CD8-positive, alpha-beta memory T cell (primary cell): ENCODE measurements at regions not wholly inside any gene's neighbourhood (a gene's known extent, or its start where the extent isn't known, plus 50 kb on each side); places are given as distances from the start of the nearest gene placed in this dataset.

Experiments used
- CTCF ChIA-PET: fragments of 350-600 bp; sonication (Branson Sonifier 250); formaldehyde crosslinking; loops from one replicate; lab custom pipeline; 2021; ENCODE audit warnings: antibody characterized with exemption; lab: Charles Lee
- POLR2A ChIA-PET: fragments of 350-600 bp; sonication (Branson Sonifier 250); formaldehyde crosslinking; loops from one replicate; lab custom pipeline; 2021; ENCODE audit warnings: antibody characterized with exemption; lab: Charles Lee
- DNase-seq, 5 donors: peaks; one replicate each; pipeline versions ENCODE4 v3.0.0 to v3.0.0-alpha.2; 2020 to 2022; ENCODE audit warnings: mixed read lengths in 1 of 5
- H3K27ac ChIP-seq: one replicate; pipeline ENCODE4 v1.7.0; 2013; ENCODE audit warnings: low read depth, mild to moderate bottlenecking, low read length, moderate library complexity
- H3K27me3 ChIP-seq: 2 replicates; pipeline ENCODE4 v1.7.0; 2013; ENCODE audit warnings: low read length, mild to moderate bottlenecking; ENCODE audit not compliant: insufficient read depth, poor library complexity, severe bottlenecking
- H3K36me3 ChIP-seq: 2 replicates; pipeline ENCODE4 v1.7.0; 2013; ENCODE audit warnings: mild to moderate bottlenecking, low read length, moderate library complexity; ENCODE audit not compliant: insufficient read depth
- H3K4me1 ChIP-seq: 2 replicates; pipeline ENCODE4 v1.7.0; 2013; ENCODE audit warnings: mild to moderate bottlenecking, low read length, moderate library complexity; ENCODE audit not compliant: insufficient read depth
- H3K4me3 ChIP-seq: 2 replicates; pipeline ENCODE4 v1.7.0; 2013; ENCODE audit warnings: mild to moderate bottlenecking, low read length
- H3K9me3 ChIP-seq: 2 replicates; pipeline ENCODE4 v1.7.0; 2013; ENCODE audit warnings: mild to moderate bottlenecking, low read length
- H3K27ac Mint-ChIP-seq, 8 donors: one replicate each; pipeline ENCODE4 v1.8.0; 2020 to 2021; ENCODE audit warnings: mixed read lengths in 8 of 8, mild to moderate bottlenecking in 6 of 8, inconsistent platforms in 3 of 8, moderate library complexity in 3 of 8
- H3K27me3 Mint-ChIP-seq, 2 donors: one replicate each; pipeline ENCODE4 v1.8.0; 2020 to 2021; ENCODE audit warnings: mixed read lengths in 2 of 2, mild to moderate bottlenecking in 1 of 2, moderate library complexity in 1 of 2
- H3K36me3 Mint-ChIP-seq, 3 donors: one replicate each; pipeline ENCODE4 v1.8.0; 2020 to 2021; ENCODE audit warnings: mixed read lengths in 3 of 3, inconsistent platforms in 1 of 3, mild to moderate bottlenecking in 1 of 3
- H3K4me1 Mint-ChIP-seq, 3 donors: one replicate each; pipeline ENCODE4 v1.8.0; 2020 to 2021; ENCODE audit warnings: mixed read lengths in 3 of 3, inconsistent platforms in 1 of 3, mild to moderate bottlenecking in 1 of 3
- H3K4me3 Mint-ChIP-seq, 7 donors: one replicate each; pipeline ENCODE4 v1.8.0; 2020 to 2021; ENCODE audit warnings: mixed read lengths in 7 of 7, mild to moderate bottlenecking in 6 of 7, moderate library complexity in 4 of 7, inconsistent platforms in 2 of 7
- H3K9me3 Mint-ChIP-seq, 5 donors: one replicate each; pipeline ENCODE4 v1.8.0; 2020 to 2022; ENCODE audit warnings: mixed read lengths in 5 of 5, mild to moderate bottlenecking in 3 of 5, moderate library complexity in 2 of 5, inconsistent platforms in 1 of 5

DNA sequence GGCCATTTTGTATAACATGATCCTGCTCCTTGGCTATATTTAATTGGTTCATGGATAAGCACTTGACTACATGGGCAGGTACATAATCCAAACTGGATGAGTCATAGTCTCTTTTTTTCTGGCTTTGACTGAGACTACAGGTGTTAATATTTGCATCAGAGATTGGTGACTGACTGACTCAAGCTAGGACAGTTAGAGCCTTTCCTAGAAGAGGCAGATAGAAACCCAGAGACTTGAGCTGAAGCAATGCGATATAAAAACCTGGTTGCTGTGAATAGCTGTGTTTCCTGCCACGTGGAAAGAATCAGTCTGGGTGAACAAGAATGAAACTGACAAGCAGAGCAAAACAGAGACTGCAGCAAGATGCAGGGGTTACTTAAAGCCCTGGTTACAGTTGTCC is 81.0 kb downstream of the SAMD9 start:
- Mint-ChIP-seq H3K27me3 (no peaks in the 10 kb centered on the region), H3K9me3 (peaks cover 0 to 8% (median 5%) of the 10 kb centered on the region in 5 donors), H3K4me1 (peaks cover 11 to 18% (median 12%) of the 10 kb centered on the region in 3 donors), H3K36me3 (peaks cover 0 to 9% (median 0%) of the 10 kb centered on the region in 3 donors), H3K4me3 (peak overlapping the region in 1 of 7 donors; percentile 4), H3K27ac (peak overlapping the region in 3 of 8 donors; percentile 22 to 89 (median 43))
- Histone ChIP-seq H3K27me3 (no peaks in the 10 kb centered on the region), H3K36me3 (no peaks in the 10 kb centered on the region), H3K4me1 (no peaks in the 10 kb centered on the region), H3K9me3 (no peaks in the 10 kb centered on the region), H3K27ac (no peak overlapping the region), H3K4me3 (no peak overlapping the region)
- no peak for DNase-seq
- ChIA-PET POLR2A (no interaction called here), CTCF (no interaction called here)

DNA sequence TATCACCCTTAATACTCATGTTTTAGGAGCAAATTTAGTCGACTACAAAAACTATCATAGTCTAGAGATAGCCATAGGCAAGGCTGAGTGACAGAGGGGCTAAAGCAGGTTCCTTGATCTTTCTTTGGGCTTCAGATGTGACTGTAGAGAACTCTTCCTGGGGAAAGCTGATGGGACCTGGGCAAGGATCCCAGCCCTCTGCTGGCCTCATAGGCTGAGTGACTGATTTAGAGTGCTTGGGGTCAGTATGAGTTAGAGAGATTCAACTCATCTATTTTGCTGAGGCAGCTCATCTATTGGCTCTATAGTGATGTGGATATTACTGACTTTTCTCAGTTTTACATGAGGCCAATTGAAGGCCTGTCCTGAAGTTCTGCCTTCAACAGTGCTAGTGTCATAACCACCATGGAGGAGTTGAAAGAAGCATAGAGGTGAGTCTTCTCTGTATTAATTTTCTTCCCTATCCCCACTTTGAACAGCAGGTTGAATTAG is 81.6 kb downstream of the SAMD9 start:
- Histone ChIP-seq H3K27me3 (no peaks in the 10 kb centered on the region), H3K4me1 (no peaks in the 10 kb centered on the region), H3K27ac (no peak overlapping the region), H3K9me3 (no peaks in the 10 kb centered on the region), H3K4me3 (no peak overlapping the region), H3K36me3 (no peaks in the 10 kb centered on the region)
- peaks cover 0 to 12% (median 6%) of the 10 kb centered on the region in 5 donors for H3K9me3 Mint-ChIP-seq
- POLR2A ChIA-PET, result no interaction called here
- H3K4me1 Mint-ChIP-seq, result peaks cover 11 to 18% (median 12%) of the 10 kb centered on the region in 3 donors
- CTCF ChIA-PET, result no interaction called here
- no peaks in the 10 kb centered on the region for H3K27me3 Mint-ChIP-seq
- H3K4me3 Mint-ChIP-seq, result no peak overlapping the region
- peak overlapping the region in 2 of 8 donors; percentile 36 to 89 for H3K27ac Mint-ChIP-seq
- DNase-seq, result no peak
- H3K36me3 Mint-ChIP-seq, result peaks cover 0 to 13% (median 0%) of the 10 kb centered on the region in 3 donors

DNA sequence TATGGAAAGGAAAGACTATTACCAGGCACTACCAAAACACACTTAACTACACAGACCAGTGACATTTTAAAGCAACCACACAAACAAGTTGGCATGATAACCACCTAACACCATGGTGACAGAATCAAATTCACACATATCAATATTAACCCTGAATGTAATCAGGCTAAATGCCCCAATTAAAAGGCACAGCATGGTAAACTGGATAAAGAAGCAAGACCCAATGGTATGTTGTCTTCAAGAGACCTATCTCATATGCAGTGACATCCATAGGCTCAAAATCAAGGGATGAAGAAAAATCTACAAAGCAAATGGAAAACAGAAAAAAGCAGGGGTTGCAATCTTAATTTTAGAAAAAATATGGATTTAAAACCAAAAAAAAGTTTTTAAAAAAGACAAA is 86.0 kb downstream of the SAMD9 start:
- ChIA-PET CTCF (no interaction called here), POLR2A (no interaction called here)
- H3K4me3 ChIP-seq, result no peak overlapping the region
- Mint-ChIP-seq H3K27me3 (peaks cover 9 to 11% of the 10 kb centered on the region in 2 donors), H3K9me3 (peaks cover 7 to 22% (median 11%) of the 10 kb centered on the region in 5 donors), H3K4me3 (no peak overlapping the region), H3K27ac (no peak overlapping the region), H3K4me1 (peaks cover 5 to 7% (median 6%) of the 10 kb centered on the region in 3 donors), H3K36me3 (peaks cover 2 to 24% (median 2%) of the 10 kb centered on the region in 3 donors)
- H3K36me3 ChIP-seq, result no peaks in the 10 kb centered on the region
- no peaks in the 10 kb centered on the region for H3K4me1 ChIP-seq
- no peak overlapping the region for H3K27ac ChIP-seq
- no peaks in the 10 kb centered on the region for H3K27me3 ChIP-seq
- H3K9me3 ChIP-seq, result no peaks in the 10 kb centered on the region
- no peak for DNase-seq

DNA sequence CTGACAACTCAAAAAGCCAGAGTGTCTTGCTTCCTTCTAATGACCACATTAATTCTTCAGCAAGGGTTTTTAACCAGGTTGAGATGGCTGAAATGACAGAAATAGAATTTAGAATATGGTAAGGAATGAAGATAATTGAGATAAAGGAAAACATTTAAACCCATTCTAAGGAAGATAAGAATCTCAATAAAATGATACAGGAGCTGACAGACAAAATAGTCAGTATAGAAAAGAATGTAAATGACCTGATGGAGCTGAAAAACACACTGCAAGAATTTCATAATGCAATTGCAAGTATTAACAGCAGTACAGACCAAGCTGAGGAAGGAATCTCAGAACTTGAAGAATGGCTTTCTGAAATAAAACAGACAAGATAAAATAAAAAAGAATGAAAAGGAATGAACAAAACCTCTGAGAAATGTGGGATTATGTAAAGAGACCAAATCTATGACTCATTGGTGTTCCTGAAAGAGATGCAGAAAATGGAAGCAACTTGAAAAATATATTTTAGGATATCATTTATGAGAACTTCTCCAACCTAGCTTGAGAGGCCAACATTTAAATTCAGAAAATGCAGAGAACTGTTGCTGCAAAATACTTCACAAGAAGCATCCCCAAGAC is 87.1 kb downstream of the SAMD9 start:
- Histone ChIP-seq H3K27ac (no peak overlapping the region), H3K4me3 (no peak overlapping the region), H3K9me3 (no peaks in the 10 kb centered on the region), H3K27me3 (no peaks in the 10 kb centered on the region), H3K36me3 (no peaks in the 10 kb centered on the region), H3K4me1 (no peaks in the 10 kb centered on the region)
- ChIA-PET POLR2A (no interaction called here), CTCF (no interaction called here)
- no peak overlapping the region for H3K27ac Mint-ChIP-seq
- H3K4me3 Mint-ChIP-seq, result no peak overlapping the region
- H3K36me3 Mint-ChIP-seq, result peaks cover 2 to 24% (median 2%) of the 10 kb centered on the region in 3 donors
- no peak for DNase-seq
- H3K4me1 Mint-ChIP-seq, result no peaks in the 10 kb centered on the region
- peaks cover 9 to 14% of the 10 kb centered on the region in 2 donors for H3K27me3 Mint-ChIP-seq
- peaks cover 7 to 22% (median 11%) of the 10 kb centered on the region in 5 donors for H3K9me3 Mint-ChIP-seq

DNA sequence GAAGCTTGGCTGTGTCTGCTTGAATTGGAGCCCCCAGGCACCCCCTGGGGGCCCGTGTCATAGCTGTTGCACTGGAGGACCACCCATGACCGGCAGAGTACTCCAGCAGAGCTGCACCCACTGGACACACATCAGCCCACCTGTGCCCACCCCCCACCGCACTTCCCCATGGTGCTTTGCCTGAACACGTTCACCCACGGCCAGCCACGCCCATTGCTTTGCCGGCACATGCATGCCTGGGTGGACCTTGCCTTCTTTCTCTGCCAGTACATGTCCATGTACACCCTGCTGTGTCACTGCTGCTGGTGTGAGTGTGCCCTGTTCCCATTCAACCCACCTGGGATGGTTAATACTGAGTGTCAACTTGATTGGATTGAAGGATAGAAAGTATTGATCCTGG is 88.7 kb downstream of the SAMD9 start:
- no peaks in the 10 kb centered on the region for H3K9me3 ChIP-seq
- no peak overlapping the region for H3K4me3 ChIP-seq
- no peaks in the 10 kb centered on the region for H3K27me3 ChIP-seq
- Mint-ChIP-seq H3K4me1 (no peaks in the 10 kb centered on the region), H3K4me3 (no peak overlapping the region), H3K27ac (no peak overlapping the region), H3K9me3 (peaks cover 7 to 22% (median 11%) of the 10 kb centered on the region in 5 donors), H3K36me3 (peaks cover 2 to 24% (median 2%) of the 10 kb centered on the region in 3 donors), H3K27me3 (peaks cover 9 to 15% of the 10 kb centered on the region in 2 donors)
- POLR2A ChIA-PET, result no interaction called here
- CTCF ChIA-PET, result no interaction called here
- no peaks in the 10 kb centered on the region for H3K36me3 ChIP-seq
- H3K27ac ChIP-seq, result no peak overlapping the region
- no peak for DNase-seq
- H3K4me1 ChIP-seq, result no peaks in the 10 kb centered on the region

DNA sequence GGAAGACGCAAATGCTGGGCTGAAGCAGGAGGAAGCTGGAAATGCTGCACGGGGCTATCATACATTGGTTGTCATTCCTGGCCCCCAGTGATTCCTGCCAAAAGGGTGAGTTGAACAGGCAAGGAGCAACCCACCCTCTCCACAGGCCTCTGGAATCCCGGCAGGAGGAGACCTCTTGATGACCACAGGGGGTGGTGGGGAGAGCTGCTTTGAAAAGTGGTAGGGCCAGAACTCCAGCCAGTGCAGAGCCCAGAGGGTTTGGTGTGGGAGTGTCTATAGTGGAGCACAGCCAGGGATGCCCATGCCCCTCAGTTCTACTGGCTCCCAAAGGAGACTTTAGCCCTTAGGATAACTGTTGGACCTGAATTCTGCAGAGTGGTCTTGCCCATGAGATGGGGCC is 89.2 kb downstream of the SAMD9 start:
- H3K36me3 Mint-ChIP-seq, result peaks cover 2 to 24% (median 2%) of the 10 kb centered on the region in 3 donors
- H3K27ac ChIP-seq, result no peak overlapping the region
- POLR2A ChIA-PET, result no interaction called here

DNA sequence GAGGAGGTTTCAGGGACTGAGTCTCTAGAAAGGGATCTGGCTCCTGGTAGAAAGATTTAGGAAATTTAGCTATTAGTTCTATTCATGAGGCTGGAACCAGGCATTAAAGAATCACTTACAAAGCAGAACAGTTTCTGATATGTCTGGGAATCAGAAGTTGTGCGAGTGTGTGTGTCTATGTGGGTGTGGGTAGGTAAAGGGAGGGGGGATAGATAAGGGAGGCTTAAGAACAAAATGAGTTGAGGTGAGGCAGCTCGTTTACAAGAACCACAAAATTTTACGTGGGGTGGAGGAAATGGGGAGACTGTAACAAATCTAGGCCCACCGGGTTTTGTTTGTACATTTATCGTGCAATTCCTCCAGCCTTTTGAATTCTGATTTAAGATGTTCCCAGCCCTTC is 90.7 kb downstream of the SAMD9 start:
- no peak for DNase-seq
- no peak overlapping the region for H3K27ac Mint-ChIP-seq
- H3K27ac ChIP-seq, result no peak overlapping the region
- peaks cover 2 to 18% (median 2%) of the 10 kb centered on the region in 3 donors for H3K36me3 Mint-ChIP-seq
- no peaks in the 10 kb centered on the region for H3K9me3 ChIP-seq
- CTCF ChIA-PET, result no interaction called here
- peaks cover 9 to 17% of the 10 kb centered on the region in 2 donors for H3K27me3 Mint-ChIP-seq
- no peak overlapping the region for H3K4me3 Mint-ChIP-seq
- H3K27me3 ChIP-seq, result no peaks in the 10 kb centered on the region
- peaks cover 7 to 17% (median 11%) of the 10 kb centered on the region in 5 donors for H3K9me3 Mint-ChIP-seq
- no peaks in the 10 kb centered on the region for H3K36me3 ChIP-seq
- POLR2A ChIA-PET, result no interaction called here
- no peaks in the 10 kb centered on the region for H3K4me1 Mint-ChIP-seq
- no peak overlapping the region for H3K4me3 ChIP-seq
- no peaks in the 10 kb centered on the region for H3K4me1 ChIP-seq

More for the DNA sequence above, 89.2 kb downstream of the SAMD9 start:
- Mint-ChIP-seq H3K27me3 (peaks cover 9 to 15% of the 10 kb centered on the region in 2 donors), H3K4me1 (no peaks in the 10 kb centered on the region), H3K9me3 (peaks cover 7 to 22% (median 11%) of the 10 kb centered on the region in 5 donors), H3K27ac (no peak overlapping the region), H3K4me3 (no peak overlapping the region)
- no peak overlapping the region for H3K4me3 ChIP-seq
- no peaks in the 10 kb centered on the region for H3K9me3 ChIP-seq
- H3K27me3 ChIP-seq, result no peaks in the 10 kb centered on the region
- CTCF ChIA-PET, result no interaction called here
- no peak for DNase-seq
- no peaks in the 10 kb centered on the region for H3K36me3 ChIP-seq
- no peaks in the 10 kb centered on the region for H3K4me1 ChIP-seq

DNA sequence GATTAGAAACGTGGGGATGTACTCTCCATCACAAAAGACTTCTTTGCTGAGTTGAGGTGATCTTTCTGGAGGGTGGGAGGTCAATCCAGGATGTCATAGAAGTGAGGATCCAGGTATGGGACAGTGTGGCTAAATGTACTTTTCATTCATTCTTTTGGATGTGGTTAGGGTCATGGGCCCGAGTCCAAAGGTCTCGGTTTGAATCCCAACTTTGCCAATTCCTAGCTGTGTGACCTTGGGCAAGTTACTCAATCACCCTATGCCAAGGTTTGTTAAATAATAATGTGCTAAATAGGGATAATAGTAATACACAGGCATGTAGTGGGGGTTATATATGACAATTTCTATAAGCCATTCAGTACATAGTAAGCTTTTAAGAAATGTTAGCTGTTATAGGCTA is 91.4 kb downstream of the SAMD9 start:
- Histone ChIP-seq H3K36me3 (no peaks in the 10 kb centered on the region), H3K27ac (no peak overlapping the region), H3K4me1 (no peaks in the 10 kb centered on the region), H3K9me3 (no peaks in the 10 kb centered on the region), H3K4me3 (no peak overlapping the region), H3K27me3 (no peaks in the 10 kb centered on the region)
- Mint-ChIP-seq H3K27ac (no peak overlapping the region), H3K36me3 (peaks cover 2 to 11% (median 2%) of the 10 kb centered on the region in 3 donors), H3K4me1 (no peaks in the 10 kb centered on the region), H3K27me3 (peaks cover 9 to 17% of the 10 kb centered on the region in 2 donors), H3K4me3 (no peak overlapping the region), H3K9me3 (peaks cover 5 to 10% (median 7%) of the 10 kb centered on the region in 5 donors)
- POLR2A ChIA-PET, result no interaction called here
- CTCF ChIA-PET, result no interaction called here
- no peak for DNase-seq
